Astrocyte (in vitro differentiated cells and primary cell): ENCODE measurements at regions not wholly inside any gene's neighbourhood (a gene's known extent, or its start where the extent isn't known, plus 50 kb on each side); places are given as distances from the start of the nearest gene placed in this dataset.

Experiments used
- DNase-seq: peaks from one replicate; pipeline ENCODE4 v3.0.0-alpha.2; 2010; ENCODE audit warnings: low read depth
- FAIRE-seq: peaks from 2 replicates; lab custom pipeline; 2011; peaks lifted over from hg19 to GRCh38; lab: Jason Lieb, UNC
- H2AFZ ChIP-seq: 2 replicates; pipeline ENCODE4 v1.6.0; 2012; ENCODE audit warnings: low read depth, low read length, inconsistent platforms
- H3K27ac ChIP-seq: 2 replicates; pipeline ENCODE4 v1.5.1; 2011; ENCODE audit warnings: low read depth, low read length, inconsistent platforms
- H3K27me3 ChIP-seq: 2 replicates; pipeline ENCODE4 v1.6.0; 2011; ENCODE audit warnings: low read length, inconsistent platforms; ENCODE audit not compliant: insufficient read depth
- H3K36me3 ChIP-seq: 2 replicates; pipeline ENCODE4 v1.5.1; 2011; ENCODE audit warnings: low read length, inconsistent platforms; ENCODE audit not compliant: insufficient read depth
- H3K4me1 ChIP-seq: 2 replicates; pipeline ENCODE4 v1.5.1; 2011; ENCODE audit warnings: low read length, inconsistent platforms; ENCODE audit not compliant: insufficient read depth
- H3K4me2 ChIP-seq: 2 replicates; pipeline ENCODE4 v1.6.0; 2012; ENCODE audit warnings: low read length, inconsistent platforms
- H3K4me3 ChIP-seq: 2 replicates; pipeline ENCODE4 v1.5.1; 2011; ENCODE audit warnings: low read depth, mild to moderate bottlenecking, low read length, inconsistent platforms; ENCODE audit not compliant: insufficient read depth
- H3K79me2 ChIP-seq: 2 replicates; pipeline ENCODE4 v1.6.0; 2012; ENCODE audit warnings: mild to moderate bottlenecking, low read length, inconsistent platforms; ENCODE audit not compliant: insufficient read depth
- H3K9ac ChIP-seq: 2 replicates; pipeline ENCODE4 v1.6.0; 2012; ENCODE audit warnings: mild to moderate bottlenecking, low read length, inconsistent platforms
- H3K9me3 ChIP-seq: 2 replicates; pipeline ENCODE4 v1.5.1; 2012; ENCODE audit warnings: low read depth, mild to moderate bottlenecking, low read length, inconsistent platforms; ENCODE audit not compliant: insufficient read depth
- H4K20me1 ChIP-seq: 2 replicates; pipeline ENCODE4 v1.6.0; 2012; ENCODE audit warnings: low read length, inconsistent platforms; ENCODE audit not compliant: insufficient read depth
- H3K27ac Mint-ChIP-seq: one replicate; pipeline ENCODE4 v1.8.0; 2021; ENCODE audit warnings: mild to moderate bottlenecking, mixed read lengths; ENCODE audit not compliant: unreplicated experiment
- H3K27me3 Mint-ChIP-seq: one replicate; pipeline ENCODE4 v1.8.0; 2021; ENCODE audit warnings: low read depth, mixed read lengths; ENCODE audit not compliant: unreplicated experiment
- H3K36me3 Mint-ChIP-seq: one replicate; pipeline ENCODE4 v1.8.0; 2021; ENCODE audit warnings: low read depth, mixed read lengths; ENCODE audit not compliant: unreplicated experiment
- H3K4me1 Mint-ChIP-seq: one replicate; pipeline ENCODE4 v1.8.0; 2021; ENCODE audit warnings: low read depth, mixed read lengths; ENCODE audit not compliant: unreplicated experiment
- H3K4me3 Mint-ChIP-seq: one replicate; pipeline ENCODE4 v1.8.0; 2021; ENCODE audit warnings: mild to moderate bottlenecking, moderate library complexity, mixed read lengths; ENCODE audit not compliant: unreplicated experiment
- H3K9me3 Mint-ChIP-seq: one replicate; pipeline ENCODE4 v1.8.0; 2021; ENCODE audit warnings: mild to moderate bottlenecking, mixed read lengths; ENCODE audit not compliant: unreplicated experiment
- EZH2 ChIP-seq: IDR thresholded peaks from 2 replicates; pipeline ENCODE4 v1.6.1; 2012; ENCODE audit warnings: mild to moderate bottlenecking, low read length, inconsistent platforms; ENCODE audit not compliant: insufficient read depth
- TF ChIP-seq, protein P1 (sequence below): IDR thresholded peaks from 2 replicates; pipeline ENCODE4 v1.5.1; 2011; ENCODE audit warnings: low read depth, mild to moderate bottlenecking, inconsistent platforms, low read length, moderate library complexity; ENCODE audit not compliant: insufficient read depth

GRCh38 chr12:127238107-127238506, 1028.9 kb upstream of the TMEM132C start:
- H3K27ac ChIP-seq = no peak overlapping the region
- H3K4me3 Mint-ChIP-seq = no peak overlapping the region
- no peaks in the 10 kb centered on the region for H3K27me3 Mint-ChIP-seq
- H3K79me2 ChIP-seq = no peaks in the 10 kb centered on the region
- no peak for TF ChIP-seq EZH2
- TF ChIP-seq, protein P1, sequence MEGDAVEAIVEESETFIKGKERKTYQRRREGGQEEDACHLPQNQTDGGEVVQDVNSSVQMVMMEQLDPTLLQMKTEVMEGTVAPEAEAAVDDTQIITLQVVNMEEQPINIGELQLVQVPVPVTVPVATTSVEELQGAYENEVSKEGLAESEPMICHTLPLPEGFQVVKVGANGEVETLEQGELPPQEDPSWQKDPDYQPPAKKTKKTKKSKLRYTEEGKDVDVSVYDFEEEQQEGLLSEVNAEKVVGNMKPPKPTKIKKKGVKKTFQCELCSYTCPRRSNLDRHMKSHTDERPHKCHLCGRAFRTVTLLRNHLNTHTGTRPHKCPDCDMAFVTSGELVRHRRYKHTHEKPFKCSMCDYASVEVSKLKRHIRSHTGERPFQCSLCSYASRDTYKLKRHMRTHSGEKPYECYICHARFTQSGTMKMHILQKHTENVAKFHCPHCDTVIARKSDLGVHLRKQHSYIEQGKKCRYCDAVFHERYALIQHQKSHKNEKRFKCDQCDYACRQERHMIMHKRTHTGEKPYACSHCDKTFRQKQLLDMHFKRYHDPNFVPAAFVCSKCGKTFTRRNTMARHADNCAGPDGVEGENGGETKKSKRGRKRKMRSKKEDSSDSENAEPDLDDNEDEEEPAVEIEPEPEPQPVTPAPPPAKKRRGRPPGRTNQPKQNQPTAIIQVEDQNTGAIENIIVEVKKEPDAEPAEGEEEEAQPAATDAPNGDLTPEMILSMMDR = no peak
- FAIRE-seq = no peak
- peaks cover 4% of the 10 kb centered on the region for H3K9me3 Mint-ChIP-seq
- H2AFZ ChIP-seq = no peak overlapping the region
- no peak for DNase-seq
- H3K9me3 ChIP-seq = no peaks in the 10 kb centered on the region
- no peaks in the 10 kb centered on the region for H4K20me1 ChIP-seq
- H3K4me3 ChIP-seq = no peak overlapping the region
- H3K36me3 ChIP-seq = no peaks in the 10 kb centered on the region
- H3K4me1 ChIP-seq = no peaks in the 10 kb centered on the region
- no peaks in the 10 kb centered on the region for H3K36me3 Mint-ChIP-seq
- H3K27me3 ChIP-seq = no peaks in the 10 kb centered on the region
- no peak overlapping the region for H3K9ac ChIP-seq
- no peak overlapping the region for H3K27ac Mint-ChIP-seq
- no peaks in the 10 kb centered on the region for H3K4me1 Mint-ChIP-seq
- no peak overlapping the region for H3K4me2 ChIP-seq

GRCh38 chr12:127239781-127240180, 1027.2 kb upstream of the TMEM132C start:
- Histone ChIP-seq H3K79me2 (no peaks in the 10 kb centered on the region), H3K9ac (no peak overlapping the region), H3K4me2 (no peak overlapping the region), H3K36me3 (no peaks in the 10 kb centered on the region), H3K4me1 (no peaks in the 10 kb centered on the region), H2AFZ (no peak overlapping the region), H3K4me3 (no peak overlapping the region), H3K27me3 (no peaks in the 10 kb centered on the region), H3K9me3 (no peaks in the 10 kb centered on the region), H4K20me1 (no peaks in the 10 kb centered on the region), H3K27ac (no peak overlapping the region)
- FAIRE-seq = no peak
- peak; percentile 49 for DNase-seq
- Mint-ChIP-seq H3K4me3 (no peak overlapping the region), H3K36me3 (no peaks in the 10 kb centered on the region), H3K9me3 (peaks cover 6% of the 10 kb centered on the region), H3K27me3 (no peaks in the 10 kb centered on the region), H3K4me1 (no peaks in the 10 kb centered on the region), H3K27ac (no peak overlapping the region)
- TF ChIP-seq, protein P1 = no peak
- no peak for TF ChIP-seq EZH2

GRCh38 chr12:127240249-127240929, 1026.6 kb upstream of the TMEM132C start:
- Mint-ChIP-seq H3K36me3 (no peaks in the 10 kb centered on the region), H3K27me3 (no peaks in the 10 kb centered on the region), H3K4me3 (no peak overlapping the region), H3K9me3 (peaks cover 6% of the 10 kb centered on the region), H3K27ac (no peak overlapping the region), H3K4me1 (no peaks in the 10 kb centered on the region)
- Histone ChIP-seq H3K4me3 (no peak overlapping the region), H3K4me1 (no peaks in the 10 kb centered on the region), H3K27me3 (no peaks in the 10 kb centered on the region), H3K4me2 (no peak overlapping the region), H3K36me3 (no peaks in the 10 kb centered on the region), H3K9ac (no peak overlapping the region), H3K79me2 (no peaks in the 10 kb centered on the region), H3K27ac (no peak overlapping the region), H2AFZ (no peak overlapping the region), H3K9me3 (no peaks in the 10 kb centered on the region), H4K20me1 (no peaks in the 10 kb centered on the region)
- no peak for TF ChIP-seq EZH2
- TF ChIP-seq, protein P1 = no peak
- FAIRE-seq (no peak), DNase-seq (no peak)
